Trophoblast cell (in vitro differentiated cells and primary cell): ENCODE measurements at regions not wholly inside any gene's neighbourhood (a gene's known extent, or its start where the extent isn't known, plus 50 kb on each side); places are given as distances from the start of the nearest gene placed in this dataset.

ENCODE experiments used
- DNase-seq, 2 donors: peaks; one replicate each; pipeline ENCODE4 v3.0.0-alpha.2; 2016
- H2AFZ ChIP-seq: 2 replicates; pipeline ENCODE4 v1.6.1; 2013; ENCODE audit warnings: low read length, moderate library complexity, mild to moderate bottlenecking; ENCODE audit not compliant: insufficient read depth, poor library complexity
- H2AK5ac ChIP-seq: 2 replicates; pipeline ENCODE4 v1.6.1; 2013; ENCODE audit warnings: mild to moderate bottlenecking, low read length
- H2BK120ac ChIP-seq: 2 replicates; pipeline ENCODE4 v1.6.1; 2013; ENCODE audit warnings: low read length, mild to moderate bottlenecking, moderate library complexity; ENCODE audit not compliant: insufficient read depth, poor library complexity
- H2BK12ac ChIP-seq: 2 replicates; pipeline ENCODE4 v1.6.1; 2013; ENCODE audit warnings: mild to moderate bottlenecking, low read length, moderate library complexity
- H2BK5ac ChIP-seq: 2 replicates; pipeline ENCODE4 v1.6.1; 2013; ENCODE audit warnings: low read length, low read depth, moderate library complexity, mild to moderate bottlenecking; ENCODE audit not compliant: poor library complexity
- H3K14ac ChIP-seq: 2 replicates; pipeline ENCODE4 v1.6.1; 2013; ENCODE audit warnings: mild to moderate bottlenecking, low read length
- H3K18ac ChIP-seq: 2 replicates; pipeline ENCODE4 v1.6.1; 2013; ENCODE audit warnings: mild to moderate bottlenecking, low read length
- H3K23ac ChIP-seq: 2 replicates; pipeline ENCODE4 v1.6.1; 2013; ENCODE audit warnings: low read length
- H3K27ac ChIP-seq: 2 replicates; pipeline ENCODE4 v1.5.1; 2013; ENCODE audit warnings: low read depth, mild to moderate bottlenecking, inconsistent platforms, low read length, moderate library complexity
- H3K27me3 ChIP-seq: 2 replicates; pipeline ENCODE4 v1.6.1; 2013; ENCODE audit warnings: inconsistent platforms, mild to moderate bottlenecking, low read length, moderate library complexity; ENCODE audit not compliant: insufficient read depth
- H3K36me3 ChIP-seq, 2 experiments: 1 replicate in 1 of 2; 2 replicates in 1 of 2; pipeline ENCODE4 v1.6.1; 2013; ENCODE audit warnings: low read length in 2 of 2, mild to moderate bottlenecking in 2 of 2, moderate library complexity in 1 of 2; ENCODE audit not compliant: insufficient read depth in 2 of 2, control insufficient read depth in 1 of 2
- H3K4ac ChIP-seq: 2 replicates; pipeline ENCODE4 v1.6.1; 2013; ENCODE audit warnings: low read depth, mild to moderate bottlenecking, low read length, moderate library complexity
- H3K4me1 ChIP-seq, 2 experiments: 1 replicate in 1 of 2; 2 replicates in 1 of 2; pipeline ENCODE4 v1.6.1; 2013; ENCODE audit warnings: low read length in 2 of 2, mild to moderate bottlenecking in 2 of 2, moderate library complexity in 1 of 2; ENCODE audit not compliant: insufficient read depth in 2 of 2, control insufficient read depth in 1 of 2
- H3K4me2 ChIP-seq: 2 replicates; pipeline ENCODE4 v1.6.1; 2013; ENCODE audit warnings: inconsistent platforms, mild to moderate bottlenecking, low read length, moderate library complexity
- H3K4me3 ChIP-seq: 2 replicates; pipeline ENCODE4 v1.5.1; 2013; ENCODE audit warnings: mild to moderate bottlenecking, low read depth, low read length, inconsistent platforms
- H3K79me1 ChIP-seq: one replicate; pipeline ENCODE4 v1.6.1; 2013; ENCODE audit warnings: low read length
- H3K79me2 ChIP-seq: 2 replicates; pipeline ENCODE4 v1.6.1; 2013; ENCODE audit warnings: low read length, mild to moderate bottlenecking; ENCODE audit not compliant: control insufficient read depth, insufficient read depth, poor library complexity
- H3K9ac ChIP-seq: 2 replicates; pipeline ENCODE4 v1.6.1; 2013; ENCODE audit warnings: mild to moderate bottlenecking, low read length
- H3K9me3 ChIP-seq: 2 replicates; pipeline ENCODE4 v1.6.1; 2013; ENCODE audit warnings: low read depth, mild to moderate bottlenecking, control low read depth, inconsistent platforms, low read length; ENCODE audit not compliant: insufficient read depth
- H4K12ac ChIP-seq: 2 replicates; pipeline ENCODE4 v1.6.1; 2013; ENCODE audit warnings: low read depth, mild to moderate bottlenecking, low read length, moderate library complexity
- H4K8ac ChIP-seq: 2 replicates; pipeline ENCODE4 v1.6.1; 2013; ENCODE audit warnings: low read depth, mild to moderate bottlenecking, low read length, moderate library complexity
- H4K91ac ChIP-seq: one replicate; pipeline ENCODE4 v1.6.1; 2013; ENCODE audit warnings: low read depth, mild to moderate bottlenecking, low read length, moderate library complexity
- WGBS: extraction: QIAGEN DNeasy Blood & Tissue Kit; methylation state at CpG from one replicate; pipeline ENCODE4 v1.1.7; 2013; ENCODE audit warnings: missing lambda C conversion rate; ENCODE audit not compliant: insufficient read length, insufficient coverage; ENCODE audit errors: extremely low coverage; 5-methylcytosine and 5-hydroxymethylcytosine counted together

DNA sequence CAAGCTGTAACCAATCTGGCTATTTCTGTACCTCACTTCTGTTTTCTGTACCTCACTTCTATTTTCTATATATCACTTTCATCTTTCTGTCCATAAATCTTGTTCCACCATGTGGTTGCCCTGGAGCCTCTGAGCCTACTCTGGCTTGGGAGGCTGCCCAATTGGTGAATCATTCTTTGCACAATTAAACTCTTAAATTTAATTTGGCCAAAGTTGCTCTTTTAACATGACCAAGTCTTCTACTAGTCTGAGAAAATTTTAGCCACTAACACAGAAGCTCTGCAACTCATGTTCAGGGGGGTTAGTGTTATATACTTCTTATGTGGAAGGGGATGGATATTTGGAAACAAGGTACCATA is 503.5 kb downstream of the KIF20B start:
- Histone ChIP-seq H2BK12ac (no peak overlapping the region), H2AK5ac (no peak overlapping the region), H3K14ac (no peak overlapping the region), H3K23ac (no peak overlapping the region), H3K4me1 (no peaks in the 10 kb centered on the region), H3K18ac (no peak overlapping the region), H3K36me3 (no peaks in the 10 kb centered on the region), H4K8ac (no peak overlapping the region), H2BK120ac (no peak overlapping the region), H2BK5ac (no peak overlapping the region), H3K9ac (no peak overlapping the region), H3K79me1 (no peaks in the 10 kb centered on the region), H3K9me3 (no peaks in the 10 kb centered on the region), H3K79me2 (no peaks in the 10 kb centered on the region), H4K91ac (no peak overlapping the region), H3K27ac (no peak overlapping the region), H3K27me3 (no peaks in the 10 kb centered on the region), H3K4me3 (no peak overlapping the region), H2AFZ (no peak overlapping the region), H4K12ac (no peak overlapping the region), H3K4me2 (no peak overlapping the region), H3K4ac (no peak overlapping the region)
- no peak for DNase-seq

DNA sequence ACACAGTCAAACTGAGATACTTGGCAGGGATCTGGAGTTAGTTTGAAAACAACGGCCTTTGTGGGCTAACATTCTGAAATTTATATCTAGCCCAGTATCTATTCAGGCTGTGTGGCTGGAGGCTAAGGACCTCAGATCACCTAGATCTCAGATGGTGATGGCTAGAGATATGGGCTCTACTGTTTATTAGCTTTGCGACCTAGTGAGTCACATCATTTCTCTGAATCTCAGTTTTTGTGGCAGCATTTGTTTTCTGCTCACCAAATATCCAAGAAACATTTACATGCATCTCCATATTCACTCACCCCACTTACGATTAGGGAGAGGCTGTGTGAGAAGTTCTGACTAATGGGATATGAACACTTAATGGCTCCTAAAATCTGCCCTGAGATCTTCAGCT is 503.9 kb downstream of the KIF20B start:
- Histone ChIP-seq H3K4me1 (no peaks in the 10 kb centered on the region), H3K36me3 (no peaks in the 10 kb centered on the region), H4K12ac (no peak overlapping the region)

DNA sequence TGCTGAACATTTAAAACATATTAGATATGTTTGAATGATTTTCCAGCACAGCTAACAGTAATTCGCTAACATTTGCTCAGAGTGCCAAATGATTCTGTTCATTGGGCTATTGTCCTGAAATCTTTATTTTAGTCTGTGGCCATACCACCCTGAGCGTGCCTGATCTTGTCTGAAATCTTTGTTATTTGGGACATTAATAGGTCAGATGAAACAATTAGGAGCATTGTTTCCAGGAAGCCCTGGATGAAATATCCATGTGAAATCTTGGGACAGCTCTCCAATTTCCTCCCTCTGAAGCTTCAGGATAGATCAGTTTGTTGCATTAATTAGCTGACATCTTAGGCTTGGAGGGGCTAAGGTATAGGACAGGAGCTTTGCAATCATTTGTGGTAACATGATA is 512.0 kb downstream of the KIF20B start:
- Histone ChIP-seq H3K79me1 (no peaks in the 10 kb centered on the region), H2BK5ac (no peak overlapping the region), H3K4me2 (no peak overlapping the region), H3K18ac (no peak overlapping the region), H3K36me3 (no peaks in the 10 kb centered on the region), H3K9ac (no peak overlapping the region), H2BK12ac (no peak overlapping the region), H3K27me3 (no peaks in the 10 kb centered on the region), H3K4me3 (no peak overlapping the region), H4K8ac (no peak overlapping the region), H3K79me2 (no peaks in the 10 kb centered on the region), H3K27ac (no peak overlapping the region), H2AK5ac (no peak overlapping the region), H2AFZ (no peak overlapping the region), H2BK120ac (no peak overlapping the region), H3K23ac (no peak overlapping the region), H3K14ac (no peak overlapping the region), H3K4ac (no peak overlapping the region), H4K91ac (no peak overlapping the region), H3K4me1 (no peaks in the 10 kb centered on the region), H4K12ac (no peak overlapping the region), H3K9me3 (no peaks in the 10 kb centered on the region)
- no CpG with 5 or more reads among the region's 2 CpGs for WGBS
- no peak for DNase-seq

More for the DNA sequence above, 503.9 kb downstream of the KIF20B start:
- Histone ChIP-seq H3K4me3 (no peak overlapping the region), H3K27me3 (no peaks in the 10 kb centered on the region), H3K4me2 (no peak overlapping the region), H4K8ac (no peak overlapping the region), H3K79me1 (no peaks in the 10 kb centered on the region), H2BK5ac (no peak overlapping the region), H3K23ac (no peak overlapping the region), H3K4ac (no peak overlapping the region), H3K9me3 (no peaks in the 10 kb centered on the region), H4K91ac (no peak overlapping the region), H2BK120ac (no peak overlapping the region), H3K9ac (no peak overlapping the region), H2AK5ac (no peak overlapping the region), H2BK12ac (no peak overlapping the region), H2AFZ (no peak overlapping the region), H3K18ac (no peak overlapping the region), H3K14ac (no peak overlapping the region), H3K27ac (no peak overlapping the region), H3K79me2 (no peaks in the 10 kb centered on the region)
- no CpG with 5 or more reads among the region's 3 CpGs for WGBS
- peak; percentile 43 to 72 for DNase-seq

GRCh38 chr10:90218846-90219245 is 517.5 kb downstream of the KIF20B start:
- no peaks in the 10 kb centered on the region for H3K27me3 ChIP-seq
- H4K12ac ChIP-seq: no peak overlapping the region
- H2BK5ac ChIP-seq: no peak overlapping the region
- no peak overlapping the region for H3K14ac ChIP-seq
- no peak overlapping the region for H3K27ac ChIP-seq
- no peaks in the 10 kb centered on the region for H3K36me3 ChIP-seq
- H3K23ac ChIP-seq: no peak overlapping the region
- no peak overlapping the region for H3K4ac ChIP-seq
- no peak overlapping the region for H3K4me3 ChIP-seq
- no peak overlapping the region for H4K8ac ChIP-seq
- no peak overlapping the region for H3K18ac ChIP-seq
- peaks cover 13% of the 10 kb centered on the region for H3K79me1 ChIP-seq
- no peak overlapping the region for H2BK12ac ChIP-seq
- no peaks in the 10 kb centered on the region for H3K9me3 ChIP-seq
- no peak overlapping the region for H3K9ac ChIP-seq
- H2AFZ ChIP-seq: no peak overlapping the region
- no peak overlapping the region for H2AK5ac ChIP-seq
- no peaks in the 10 kb centered on the region for H3K79me2 ChIP-seq
- H4K91ac ChIP-seq: no peak overlapping the region
- no peak overlapping the region for H2BK120ac ChIP-seq
- no peak overlapping the region for H3K4me2 ChIP-seq
- peaks cover 2 to 4% of the 10 kb centered on the region in 2 experiments for H3K4me1 ChIP-seq
- DNase-seq: no peak

GRCh38 chr10:90222372-90222771 is 521.0 kb downstream of the KIF20B start:
- Histone ChIP-seq H3K4me3 (no peak overlapping the region), H3K4me2 (no peak overlapping the region), H3K27ac (peak overlapping the region; percentile 52), H4K91ac (no peak overlapping the region), H3K23ac (no peak overlapping the region), H3K9me3 (no peaks in the 10 kb centered on the region), H3K79me2 (peaks cover 2% of the 10 kb centered on the region), H3K14ac (no peak overlapping the region), H2AFZ (no peak overlapping the region), H3K18ac (no peak overlapping the region), H3K4me1 (peaks cover 4 to 7% of the 10 kb centered on the region in 2 experiments), H2BK12ac (no peak overlapping the region), H3K9ac (no peak overlapping the region), H3K27me3 (no peaks in the 10 kb centered on the region), H3K79me1 (peaks cover 23% of the 10 kb centered on the region), H3K4ac (no peak overlapping the region), H4K8ac (no peak overlapping the region), H2BK5ac (no peak overlapping the region), H2AK5ac (no peak overlapping the region), H4K12ac (no peak overlapping the region), H3K36me3 (no peaks in the 10 kb centered on the region), H2BK120ac (no peak overlapping the region)
- peak; percentile 59 to 92 for DNase-seq
- WGBS: no CpG with 5 or more reads among the region's 4 CpGs
